Caco-2 (cell line): ENCODE measurements at regions not wholly inside any gene's neighbourhood (a gene's known extent, or its start where the extent isn't known, plus 50 kb on each side); places are given as distances from the start of the nearest gene placed in this dataset.

ENCODE experiments used
- BruUV-seq: library from RNA; stranded (reverse); fragments of 400-500 nt; replicated peaks from 2 replicates; lab custom pipeline; 2021; lab: Mats Ljungman, UMichigan
- CTCF ChIA-PET: fragments of 300-600 bp; sonication (Branson Sonifier 250); formaldehyde crosslinking; loops from one replicate; lab custom pipeline; 2022; ENCODE audit warnings: antibody characterized with exemption; lab: Charles Lee
- POLR2A ChIA-PET: fragments of 300-600 bp; sonication (Branson Sonifier 250); formaldehyde crosslinking; loops from one replicate; lab custom pipeline; 2022; ENCODE audit warnings: antibody characterized with exemption; lab: Charles Lee
- DNase-seq, 2 experiments: peaks; one replicate each; pipeline versions ENCODE4 v3.0.0 to v3.0.0-alpha.2; 2020 to 2022
- H3K27me3 ChIP-seq: replicated peaks from 2 replicates; pipeline ENCODE4 v1.6.0; 2011; ENCODE audit warnings: low read length; ENCODE audit not compliant: control insufficient read depth, insufficient read depth
- H3K36me3 ChIP-seq: 2 replicates; pipeline ENCODE4 v1.5.1; 2011; ENCODE audit warnings: low read length; ENCODE audit not compliant: control insufficient read depth, insufficient read depth
- H3K4me1 ChIP-seq: fragments of 250-450 bp; sonication (Bioruptor Pico); 2 replicates; pipeline ENCODE4 v1.5.1; 2020; ENCODE audit warnings: mild to moderate bottlenecking
- H3K4me3 ChIP-seq: 2 replicates; pipeline ENCODE4 v1.5.1; 2011; ENCODE audit warnings: low read depth, mild to moderate bottlenecking, control low read depth, low read length
- H3K9me3 ChIP-seq: fragments of 250-450 bp; sonication (Bioruptor Pico); 2 replicates; pipeline ENCODE4 v1.5.1; 2020; ENCODE audit warnings: mild to moderate bottlenecking, moderate library complexity
- H3K27ac Mint-ChIP-seq: one replicate; pipeline ENCODE4 v1.8.0; 2022; ENCODE audit warnings: mixed read lengths; ENCODE audit not compliant: unreplicated experiment
- H3K27me3 Mint-ChIP-seq: one replicate; pipeline ENCODE4 v1.8.0; 2022; ENCODE audit warnings: mixed read lengths; ENCODE audit not compliant: insufficient read depth, unreplicated experiment
- H3K36me3 Mint-ChIP-seq: one replicate; pipeline ENCODE4 v1.8.0; 2022; ENCODE audit warnings: mild to moderate bottlenecking, mixed read lengths; ENCODE audit not compliant: insufficient read depth, unreplicated experiment
- H3K4me1 Mint-ChIP-seq: one replicate; pipeline ENCODE4 v1.8.0; 2022; ENCODE audit warnings: low read depth, mixed read lengths; ENCODE audit not compliant: unreplicated experiment
- H3K4me3 Mint-ChIP-seq: one replicate; pipeline ENCODE4 v1.8.0; 2022; ENCODE audit warnings: mild to moderate bottlenecking, moderate library complexity, mixed read lengths; ENCODE audit not compliant: unreplicated experiment
- H3K9me3 Mint-ChIP-seq: one replicate; pipeline ENCODE4 v1.8.0; 2022; ENCODE audit warnings: mixed read lengths; ENCODE audit not compliant: unreplicated experiment
- CTCF ChIP-seq, 2 experiments: fragments of 200-600 bp in 1 of 2; IDR thresholded peaks; 1 replicate in 1 of 2; 2 replicates in 1 of 2; pipeline versions ENCODE4 v1.5.1 to v1.8.0; 2011 to 2022; ENCODE audit warnings: antibody characterized with exemption in 1 of 2, control low read depth in 1 of 2, inconsistent platforms in 1 of 2, low read depth in 1 of 2, low read length in 1 of 2, mild to moderate bottlenecking in 1 of 2, moderate library complexity in 1 of 2; ENCODE audit not compliant: insufficient read depth in 1 of 2, severe bottlenecking in 1 of 2, unreplicated experiment in 1 of 2
- intact Hi-C: fragments of 100-400 bp; cut with micrococcal nuclease; formaldehyde crosslinking; loops from one replicate; pipeline ENCODE4 v1.10.0; 2022; ENCODE audit not compliant: unreplicated experiment

- H3K9me3 ChIP-seq = no peaks in the 10 kb centered on the region
- intact Hi-C loops = loop anchor here (5.0 kb wide), 1 partner anchor 141 kb away; no protein-coding TSS in a partner anchor
Measured at GRCh38 chr21:25421321-25422028, 185.8 kb downstream of the MRPL39 start.

DNA sequence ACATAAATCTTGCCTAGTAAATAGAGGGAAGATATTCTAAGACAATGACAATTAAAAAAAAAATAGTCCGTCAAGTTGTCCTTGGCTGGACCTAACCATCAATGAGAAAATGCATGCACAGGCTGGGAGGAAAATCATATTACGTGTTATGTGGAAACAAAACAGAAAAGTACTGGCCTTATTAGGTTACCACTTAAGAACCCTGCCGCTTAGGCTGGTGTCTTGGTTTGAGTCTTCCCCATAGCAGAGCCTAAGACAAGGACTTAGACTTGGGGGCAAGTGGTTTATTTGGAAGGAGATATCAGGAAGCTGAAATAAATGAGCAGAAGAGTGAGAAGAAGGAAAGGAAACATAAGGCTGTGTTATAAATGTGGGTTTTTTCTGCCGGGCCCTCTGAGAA, 186.4 kb downstream of the MRPL39 start:
- Mint-ChIP-seq H3K36me3 (no peaks in the 10 kb centered on the region), H3K27me3 (no peaks in the 10 kb centered on the region), H3K4me1 (no peaks in the 10 kb centered on the region), H3K27ac (no peak overlapping the region), H3K4me3 (no peak overlapping the region), H3K9me3 (no peaks in the 10 kb centered on the region)
- Histone ChIP-seq H3K4me1 (no peaks in the 10 kb centered on the region), H3K9me3 (no peaks in the 10 kb centered on the region), H3K36me3 (no peaks in the 10 kb centered on the region), H3K27me3 (no peaks in the 10 kb centered on the region), H3K4me3 (no peak overlapping the region)
- no TSS peak for BruUV-seq
- intact Hi-C loops = loop anchor here (5.0 kb wide), 1 partner anchor 141 kb away; no protein-coding TSS in a partner anchor
- TF ChIP-seq CTCF (IDR thresholded peaks at IDR 0.05; ENCODE audit: insufficient read depth in 1 of 2, low read depth in 1 of 2, low read length in 1 of 2, severe bottlenecking in 1 of 2, unreplicated experiment in 1 of 2) = no peak
- no peak for DNase-seq
- ChIA-PET CTCF (no interaction called here), POLR2A (no interaction called here)

More at GRCh38 chr21:25421321-25422028, 185.8 kb downstream of the MRPL39 start:
- Mint-ChIP-seq H3K4me3 (no peak overlapping the region), H3K36me3 (no peaks in the 10 kb centered on the region), H3K9me3 (no peaks in the 10 kb centered on the region), H3K27me3 (no peaks in the 10 kb centered on the region), H3K27ac (no peak overlapping the region), H3K4me1 (no peaks in the 10 kb centered on the region)
- TF ChIP-seq CTCF (IDR thresholded peaks at IDR 0.05; ENCODE audit: insufficient read depth in 1 of 2, low read depth in 1 of 2, low read length in 1 of 2, severe bottlenecking in 1 of 2, unreplicated experiment in 1 of 2) = peak in 1 of 2 experiments; percentile 10
- Histone ChIP-seq H3K36me3 (no peaks in the 10 kb centered on the region), H3K4me1 (no peaks in the 10 kb centered on the region), H3K27me3 (no peaks in the 10 kb centered on the region), H3K4me3 (no peak overlapping the region)
- ChIA-PET CTCF (no interaction called here), POLR2A (no interaction called here)
- DNase-seq = peak in 1 of 2 experiments; percentile 13
- BruUV-seq = no TSS peak

DNA sequence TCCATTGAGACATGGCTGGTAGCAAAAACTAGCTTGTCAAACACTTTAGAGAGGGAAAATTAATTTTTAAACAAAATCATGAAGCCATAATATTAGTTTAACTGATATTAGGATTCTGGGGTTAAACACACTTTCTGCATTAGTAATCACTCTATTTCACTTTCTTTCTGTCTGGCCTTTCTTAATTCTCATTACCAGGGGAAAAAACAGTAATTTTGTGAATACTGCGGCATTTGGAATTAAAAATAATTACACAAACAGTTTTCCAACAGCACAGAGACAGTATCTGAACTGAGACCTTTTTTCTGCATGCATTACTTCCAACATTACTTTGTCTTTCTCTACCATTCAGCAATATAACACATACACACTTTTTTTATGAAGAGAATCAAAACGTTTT, 190.6 kb downstream of the MRPL39 start:
- POLR2A ChIA-PET = no interaction called here
- CTCF ChIA-PET = no interaction called here

More for the DNA sequence above, 190.6 kb downstream of the MRPL39 start:
- Mint-ChIP-seq H3K27ac (no peak overlapping the region), H3K9me3 (no peaks in the 10 kb centered on the region), H3K36me3 (no peaks in the 10 kb centered on the region), H3K4me3 (no peak overlapping the region), H3K4me1 (no peaks in the 10 kb centered on the region), H3K27me3 (no peaks in the 10 kb centered on the region)
- intact Hi-C loops = no loop called here
- H3K27me3 ChIP-seq = no peaks in the 10 kb centered on the region
- TF ChIP-seq CTCF (IDR thresholded peaks at IDR 0.05; ENCODE audit: insufficient read depth in 1 of 2, low read depth in 1 of 2, low read length in 1 of 2, severe bottlenecking in 1 of 2, unreplicated experiment in 1 of 2) = no peak
- no peak overlapping the region for H3K4me3 ChIP-seq
- BruUV-seq = no TSS peak
- no peak for DNase-seq
- H3K36me3 ChIP-seq = no peaks in the 10 kb centered on the region
- no peaks in the 10 kb centered on the region for H3K4me1 ChIP-seq
- no peaks in the 10 kb centered on the region for H3K9me3 ChIP-seq
